OCI-LY7 (cell line): ENCODE measurements at regions not wholly inside any gene's neighbourhood (a gene's known extent, or its start where the extent isn't known, plus 50 kb on each side); places are given as distances from the start of the nearest gene placed in this dataset.

Experiments used
- BruUV-seq: library from RNA; stranded (reverse); fragments of 400-500 nt; replicated peaks from 2 replicates; lab custom pipeline; 2021; lab: Mats Ljungman, UMichigan
- CTCF ChIA-PET: fragments of 300-600 bp; sonication (Branson Sonifier 250); formaldehyde crosslinking; loops from one replicate; lab custom pipeline; 2022; ENCODE audit warnings: antibody characterized with exemption; ENCODE audit not compliant: unreplicated experiment; lab: Charles Lee
- POLR2A ChIA-PET: fragments of 300-600 bp; sonication (Branson Sonifier 250); formaldehyde crosslinking; loops from one replicate; lab custom pipeline; 2022; ENCODE audit warnings: antibody characterized with exemption; lab: Charles Lee
- DNase-seq: peaks from one replicate; pipeline ENCODE4 v3.0.0-alpha.2; 2015; ENCODE audit warnings: low spot score
- H2AFZ ChIP-seq: fragments of 200-600 bp; sonication (generic), shearing (Covaris generic); 2 replicates; pipeline ENCODE4 v1.6.1; 2014; ENCODE audit warnings: mild to moderate bottlenecking, antibody characterized with exemption, low read length, moderate library complexity
- H3K27ac ChIP-seq: fragments of 200-600 bp; sonication (generic); 2 replicates; pipeline ENCODE4 v1.5.1; 2014; ENCODE audit warnings: mixed run types, low read depth, mild to moderate bottlenecking, moderate library complexity, low read length, inconsistent platforms; ENCODE audit not compliant: poor library complexity, severe bottlenecking
- H3K36me3 ChIP-seq: fragments of 200-600 bp; sonication (generic); 2 replicates; pipeline ENCODE4 v1.6.1; 2014; ENCODE audit warnings: mild to moderate bottlenecking, antibody characterized with exemption, low read length, moderate library complexity, mixed read lengths; ENCODE audit not compliant: insufficient read depth
- H3K4me1 ChIP-seq: fragments of 200-600 bp; sonication (generic); 2 replicates; pipeline ENCODE4 v1.5.1; 2014; ENCODE audit warnings: mild to moderate bottlenecking, low read length; ENCODE audit not compliant: insufficient read depth, poor library complexity, severe bottlenecking
- H3K4me2 ChIP-seq: fragments of 200-600 bp; sonication (generic); 2 replicates; pipeline ENCODE4 v1.6.1; 2014; ENCODE audit warnings: mild to moderate bottlenecking, low read length
- H3K4me3 ChIP-seq: fragments of 200-600 bp; sonication (generic); 2 replicates; pipeline ENCODE4 v1.5.1; 2014; ENCODE audit warnings: mild to moderate bottlenecking, low read depth, low read length; ENCODE audit not compliant: poor library complexity, severe bottlenecking
- H3K79me2 ChIP-seq: fragments of 200-600 bp; sonication (generic); 2 replicates; pipeline ENCODE4 v1.6.1; 2016; ENCODE audit warnings: low read depth, mild to moderate bottlenecking, low read length, moderate library complexity, mixed read lengths; ENCODE audit not compliant: insufficient read depth
- H3K9me2 ChIP-seq: fragments of 200-600 bp; sonication (generic); 2 replicates; pipeline ENCODE4 v1.6.1; 2016; ENCODE audit warnings: mild to moderate bottlenecking, low read length, mixed read lengths; ENCODE audit not compliant: insufficient read depth
- H3K9me3 ChIP-seq: fragments of 200-600 bp; sonication (generic); 2 replicates; pipeline ENCODE4 v1.6.1; 2014; ENCODE audit warnings: mild to moderate bottlenecking, mixed run types, low read length, mixed read lengths
- H4K20me1 ChIP-seq: fragments of 200-600 bp; sonication (generic); 2 replicates; pipeline ENCODE4 v1.6.1; 2014; ENCODE audit warnings: mild to moderate bottlenecking, antibody characterized with exemption, low read length, moderate library complexity, mixed read lengths; ENCODE audit not compliant: insufficient read depth
- EZH2phosphoT487 ChIP-seq: fragments of 200-600 bp; sonication (generic); IDR thresholded peaks from 2 replicates; pipeline ENCODE4 v1.6.1; 2018; ENCODE audit warnings: low read depth, borderline replicate concordance, mild to moderate bottlenecking, mixed run types, antibody characterized with exemption, low read length, moderate library complexity, mixed read lengths
- intact Hi-C: fragments of 100-400 bp; cut with micrococcal nuclease; formaldehyde crosslinking; loops from one replicate; pipeline ENCODE4 v1.10.0; 2022; ENCODE audit not compliant: unreplicated experiment
- TF ChIP-seq, protein P1 (sequence below): fragments of 200-600 bp; sonication (generic); conservative IDR thresholded peaks from 2 replicates; pipeline ENCODE4 v1.5.1; 2014; ENCODE audit warnings: mild to moderate bottlenecking, antibody characterized with exemption, low read length, moderate library complexity, mixed read lengths

DNA sequence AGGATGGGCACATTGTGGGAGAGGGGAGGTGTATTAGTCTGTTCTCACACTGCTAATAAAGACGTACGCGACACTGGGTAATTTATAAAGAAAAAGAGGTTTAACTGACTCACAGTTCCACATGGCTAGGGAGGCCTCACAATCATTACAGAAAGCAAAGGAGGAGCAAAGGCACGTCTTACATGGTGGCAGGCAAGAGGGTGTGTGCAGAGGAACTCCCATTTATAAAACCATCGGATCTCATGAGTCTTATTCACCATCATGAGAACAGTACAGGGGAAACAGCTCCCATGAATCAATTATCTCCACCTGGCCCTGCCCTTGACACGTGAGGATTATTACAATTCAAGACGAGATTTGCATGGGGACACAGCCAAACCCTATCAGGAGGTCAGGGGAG is 266.7 kb downstream of the HAUS1 start:
- no peak for TF ChIP-seq EZH2phosphoT487
- TF ChIP-seq, protein P1, sequence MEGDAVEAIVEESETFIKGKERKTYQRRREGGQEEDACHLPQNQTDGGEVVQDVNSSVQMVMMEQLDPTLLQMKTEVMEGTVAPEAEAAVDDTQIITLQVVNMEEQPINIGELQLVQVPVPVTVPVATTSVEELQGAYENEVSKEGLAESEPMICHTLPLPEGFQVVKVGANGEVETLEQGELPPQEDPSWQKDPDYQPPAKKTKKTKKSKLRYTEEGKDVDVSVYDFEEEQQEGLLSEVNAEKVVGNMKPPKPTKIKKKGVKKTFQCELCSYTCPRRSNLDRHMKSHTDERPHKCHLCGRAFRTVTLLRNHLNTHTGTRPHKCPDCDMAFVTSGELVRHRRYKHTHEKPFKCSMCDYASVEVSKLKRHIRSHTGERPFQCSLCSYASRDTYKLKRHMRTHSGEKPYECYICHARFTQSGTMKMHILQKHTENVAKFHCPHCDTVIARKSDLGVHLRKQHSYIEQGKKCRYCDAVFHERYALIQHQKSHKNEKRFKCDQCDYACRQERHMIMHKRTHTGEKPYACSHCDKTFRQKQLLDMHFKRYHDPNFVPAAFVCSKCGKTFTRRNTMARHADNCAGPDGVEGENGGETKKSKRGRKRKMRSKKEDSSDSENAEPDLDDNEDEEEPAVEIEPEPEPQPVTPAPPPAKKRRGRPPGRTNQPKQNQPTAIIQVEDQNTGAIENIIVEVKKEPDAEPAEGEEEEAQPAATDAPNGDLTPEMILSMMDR, result no peak
- no peak overlapping the region for H2AFZ ChIP-seq
- H3K36me3 ChIP-seq, result no peaks in the 10 kb centered on the region
- H3K79me2 ChIP-seq, result no peaks in the 10 kb centered on the region
- no TSS peak for BruUV-seq
- ChIA-PET POLR2A (no interaction called here), CTCF (no interaction called here)
- H3K4me2 ChIP-seq, result no peak overlapping the region
- no peaks in the 10 kb centered on the region for H3K9me2 ChIP-seq
- intact Hi-C loops, result no loop called here
- no peaks in the 10 kb centered on the region for H3K4me1 ChIP-seq
- no peak overlapping the region for H3K27ac ChIP-seq
- H3K4me3 ChIP-seq, result no peak overlapping the region
- no peaks in the 10 kb centered on the region for H3K9me3 ChIP-seq
- no peak for DNase-seq
- no peaks in the 10 kb centered on the region for H4K20me1 ChIP-seq

- ChIA-PET POLR2A (no interaction called here), CTCF (no interaction called here)
- Histone ChIP-seq H3K9me2 (no peaks in the 10 kb centered on the region), H3K4me1 (no peaks in the 10 kb centered on the region), H3K36me3 (no peaks in the 10 kb centered on the region), H3K4me3 (no peak overlapping the region), H3K27ac (no peak overlapping the region), H4K20me1 (no peaks in the 10 kb centered on the region), H3K4me2 (no peak overlapping the region), H3K9me3 (no peaks in the 10 kb centered on the region), H3K79me2 (no peaks in the 10 kb centered on the region), H2AFZ (no peak overlapping the region)
- intact Hi-C loops, result no loop called here
- TF ChIP-seq, protein P1, result no peak
- TF ChIP-seq EZH2phosphoT487, result no peak
- no TSS peak for BruUV-seq
- no peak for DNase-seq
Observed at GRCh38 chr18:46372670-46373069, 268.5 kb downstream of the HAUS1 start.

DNA sequence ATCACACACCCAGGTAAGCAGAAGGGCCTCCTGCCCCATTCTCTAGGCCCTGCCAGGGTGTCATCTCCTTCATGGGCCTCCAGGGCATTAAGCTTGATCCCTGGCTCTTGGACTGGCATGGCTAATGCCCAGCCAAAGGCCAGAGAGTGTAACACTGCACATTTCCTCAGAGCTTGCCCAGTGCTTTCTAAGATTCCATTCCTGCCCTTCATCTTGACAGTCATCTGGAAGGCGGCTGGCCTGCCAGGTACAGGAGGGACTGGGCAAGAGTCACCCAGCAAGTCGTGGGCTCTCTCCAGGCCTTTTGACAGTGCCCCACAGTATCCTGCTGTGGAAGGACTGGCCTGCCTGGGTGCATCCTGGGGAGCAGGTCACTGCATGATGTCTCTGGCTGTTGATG is 268.9 kb downstream of the HAUS1 start:
- Histone ChIP-seq H3K4me2 (no peak overlapping the region), H3K36me3 (no peaks in the 10 kb centered on the region), H3K4me3 (no peak overlapping the region), H3K27ac (no peak overlapping the region), H3K9me3 (no peaks in the 10 kb centered on the region), H2AFZ (no peak overlapping the region), H3K4me1 (no peaks in the 10 kb centered on the region), H3K79me2 (no peaks in the 10 kb centered on the region), H4K20me1 (no peaks in the 10 kb centered on the region), H3K9me2 (no peaks in the 10 kb centered on the region)
- ChIA-PET CTCF (no interaction called here), POLR2A (no interaction called here)
- no TSS peak for BruUV-seq
- TF ChIP-seq, protein P1, result no peak
- TF ChIP-seq EZH2phosphoT487, result no peak
- intact Hi-C loops, result no loop called here
- DNase-seq, result no peak
